IMR-90 (cell line): ENCODE measurements at regions not wholly inside any gene's neighbourhood (a gene's known extent, or its start where the extent isn't known, plus 50 kb on each side); places are given as distances from the start of the nearest gene placed in this dataset.

ENCODE experiments used
- ATAC-seq: fragments of 200-7000 bp; cut with Tn5 transposase; 2 replicates; pipeline ENCODE4 v1.9.1; 2020; ENCODE audit warnings: low read depth, mild to moderate bottlenecking, moderate library complexity
- BruUV-seq: library from RNA; stranded (reverse); fragments of 400-500 nt; replicated peaks from 2 replicates; lab custom pipeline; 2021; lab: Mats Ljungman, UMichigan
- CTCF ChIA-PET: fragments of 300-600 bp; formaldehyde crosslinking; extraction: SDS; loops from one replicate; lab custom pipeline; 2021; ENCODE audit warnings: antibody characterized with exemption; lab: Yijun Ruan, JAX
- POLR2A ChIA-PET: fragments of 300-600 bp; sonication (Branson Sonifier 250); formaldehyde crosslinking; loops from one replicate; lab custom pipeline; 2022; ENCODE audit warnings: antibody characterized with exemption; ENCODE audit not compliant: unreplicated experiment; lab: Charles Lee
- DNase-seq: peaks from one replicate; pipeline ENCODE4 v3.0.0; 2013
- H2AFZ ChIP-seq: replicated peaks from 2 replicates; pipeline ENCODE3; 2013; ENCODE audit warnings: low read length, mild to moderate bottlenecking; ENCODE audit not compliant: poor library complexity
- H2AK5ac ChIP-seq: 2 replicates; pipeline ENCODE4 v1.6.1; 2013; ENCODE audit warnings: low read depth, low read length, inconsistent platforms
- H2AK9ac ChIP-seq: replicated peaks from 2 replicates; pipeline ENCODE3; 2013; ENCODE audit warnings: mild to moderate bottlenecking, low read depth, low read length, moderate library complexity; ENCODE audit not compliant: poor library complexity
- H2BK120ac ChIP-seq: 2 replicates; pipeline ENCODE4 v1.6.1; 2013; ENCODE audit warnings: low read depth, low read length, inconsistent platforms
- H2BK15ac ChIP-seq: 3 replicates; pipeline ENCODE4 v1.6.1; 2013; ENCODE audit warnings: low read depth, low read length, inconsistent platforms
- H2BK20ac ChIP-seq: 2 replicates; pipeline ENCODE4 v1.6.1; 2013; ENCODE audit warnings: low read depth, mild to moderate bottlenecking, inconsistent platforms, low read length, moderate library complexity
- H2BK5ac ChIP-seq: 2 replicates; pipeline ENCODE4 v1.6.1; 2013; ENCODE audit warnings: mild to moderate bottlenecking, low read depth, low read length, inconsistent platforms; ENCODE audit not compliant: poor library complexity, severe bottlenecking
- H3K14ac ChIP-seq: replicated peaks from 2 replicates; pipeline ENCODE4 v1.6.1; 2013; ENCODE audit warnings: low read depth, low read length, inconsistent platforms
- H3K18ac ChIP-seq: 2 replicates; pipeline ENCODE4 v1.6.1; 2013; ENCODE audit warnings: low read depth, low read length, control low read depth
- H3K23ac ChIP-seq: 2 replicates; pipeline ENCODE4 v1.6.1; 2013; ENCODE audit warnings: low read depth, low read length, inconsistent platforms
- H3K27ac ChIP-seq: 2 replicates; pipeline ENCODE4 v1.5.1; 2013; ENCODE audit warnings: mild to moderate bottlenecking, control low read depth, low read length; ENCODE audit not compliant: insufficient read depth
- H3K27me3 ChIP-seq: 2 replicates; pipeline ENCODE4 v1.6.1; 2013; ENCODE audit warnings: low read length; ENCODE audit not compliant: control insufficient read depth, insufficient read depth
- H3K36me3 ChIP-seq: 2 replicates; pipeline ENCODE4 v1.6.1; 2013; ENCODE audit warnings: low read length, mixed read lengths; ENCODE audit not compliant: control insufficient read depth, insufficient read depth
- H3K4ac ChIP-seq: 2 replicates; pipeline ENCODE4 v1.6.1; 2013; ENCODE audit warnings: low read depth, low read length, inconsistent platforms
- H3K4me1 ChIP-seq: 2 replicates; pipeline ENCODE4 v1.6.1; 2013; ENCODE audit warnings: low read length, mixed read lengths; ENCODE audit not compliant: control insufficient read depth, insufficient read depth
- H3K4me2 ChIP-seq: 2 replicates; pipeline ENCODE4 v1.6.1; 2013; ENCODE audit warnings: low read depth, mild to moderate bottlenecking, control low read depth, low read length, moderate library complexity
- H3K4me3 ChIP-seq: 2 replicates; pipeline ENCODE4 v1.5.1; 2013; ENCODE audit warnings: low read depth, mild to moderate bottlenecking, control low read depth, low read length, moderate library complexity; ENCODE audit not compliant: insufficient read depth
- H3K56ac ChIP-seq: 2 replicates; pipeline ENCODE4 v1.6.1; 2013; ENCODE audit warnings: low read length, inconsistent platforms; ENCODE audit not compliant: insufficient read depth; ENCODE audit errors: extremely low read depth
- H3K79me1 ChIP-seq, 2 experiments: 2 replicates each; pipeline ENCODE4 v1.6.1; 2013; ENCODE audit warnings: low read length in 2 of 2, inconsistent platforms in 1 of 2, low read depth in 1 of 2
- H3K9ac ChIP-seq: 2 replicates; pipeline ENCODE4 v1.6.1; 2013; ENCODE audit warnings: low read depth, low read length, control low read depth
- H3K9me1 ChIP-seq: 2 replicates; pipeline ENCODE4 v1.6.1; 2013; ENCODE audit warnings: low read length, inconsistent platforms; ENCODE audit not compliant: insufficient read depth
- H3K9me3 ChIP-seq: 2 replicates; pipeline ENCODE4 v1.6.1; 2013; ENCODE audit warnings: low read length; ENCODE audit not compliant: control insufficient read depth, insufficient read depth
- H4K20me1 ChIP-seq: 2 replicates; pipeline ENCODE4 v1.6.1; 2013; ENCODE audit warnings: low read length, inconsistent platforms; ENCODE audit not compliant: insufficient read depth
- H4K5ac ChIP-seq: 2 replicates; pipeline ENCODE4 v1.6.1; 2013; ENCODE audit warnings: mild to moderate bottlenecking, low read depth, low read length, control low read depth
- H4K8ac ChIP-seq, 2 experiments: 2 replicates each; pipeline ENCODE4 v1.6.1; 2013; ENCODE audit warnings: low read depth in 2 of 2, low read length in 2 of 2, control low read depth in 1 of 2, inconsistent platforms in 1 of 2
- H4K91ac ChIP-seq: 2 replicates; pipeline ENCODE4 v1.6.1; 2013; ENCODE audit warnings: low read depth, low read length, inconsistent platforms; ENCODE audit not compliant: insufficient read depth
- CEBPB ChIP-seq: IDR thresholded peaks from 2 replicates; pipeline ENCODE4 v1.6.1; 2012; ENCODE audit warnings: low read depth, low read length, improper control_type of control experiment
- ELK1 ChIP-seq: fragments of 150-350 bp; IDR thresholded peaks from 2 replicates; pipeline ENCODE4 v1.6.1; 2016; ENCODE audit warnings: low read depth, mild to moderate bottlenecking, low read length, moderate library complexity, borderline replicate concordance
- FOS ChIP-seq: fragments of 150-350 bp; IDR thresholded peaks from 2 replicates; pipeline ENCODE4 v1.6.1; 2016; ENCODE audit warnings: low read depth, low read length
- MAFK ChIP-seq: IDR thresholded peaks from 2 replicates; pipeline ENCODE4 v1.6.1; 2012; ENCODE audit warnings: low read depth, low read length, improper control_type of control experiment
- MXI1 ChIP-seq: IDR thresholded peaks from 2 replicates; pipeline ENCODE4 v1.6.1; 2012; ENCODE audit warnings: low read depth, mild to moderate bottlenecking, low read length, moderate library complexity, borderline replicate concordance
- RAD21 ChIP-seq: IDR thresholded peaks from 2 replicates; pipeline ENCODE4 v1.6.1; 2012; ENCODE audit warnings: low read length, improper control_type of control experiment
- RFX5 ChIP-seq: IDR thresholded peaks from 2 replicates; pipeline ENCODE4 v1.8.0; 2012; ENCODE audit warnings: low read depth, mild to moderate bottlenecking, low read length, moderate library complexity
- SMC3 ChIP-seq: fragments of 150-350 bp; IDR thresholded peaks from 2 replicates; pipeline ENCODE4 v1.6.1; 2016; ENCODE audit warnings: low read depth, mild to moderate bottlenecking, antibody characterized with exemption, low read length, moderate library complexity
- WGBS, 2 experiments: methylation state at CpG; one replicate each; pipeline versions ENCODE4 v1.1.5 to v1.1.7; 2013; ENCODE audit warnings: missing lambda C conversion rate in 2 of 2; ENCODE audit not compliant: insufficient read length in 1 of 2; ENCODE audit errors: extremely low coverage in 2 of 2; 5-methylcytosine and 5-hydroxymethylcytosine counted together
- dilution Hi-C: fragments of 300-500 bp; cut with HindIII; formaldehyde crosslinking; loops from one replicate; pipeline ENCODE4 v1.14.3; 2018; ENCODE audit warnings: low sequenced_read_pairs; ENCODE audit not compliant: unreplicated experiment
- in situ Hi-C: fragments of 300-500 bp; cut with MboI; formaldehyde crosslinking; loops from 3 replicates; pipeline ENCODE4 v1.14.3; 2019; ENCODE audit warnings: low sequenced_read_pairs, inconsistent platforms, mixed read lengths
- intact Hi-C: fragments of 100-400 bp; cut with micrococcal nuclease; formaldehyde crosslinking; loops from 2 replicates; pipeline ENCODE4 v1.10.0; 2022

- Histone ChIP-seq H3K9me1 (no peaks in the 10 kb centered on the region), H2BK120ac (no peak overlapping the region), H3K56ac (no peak overlapping the region), H3K27ac (no peak overlapping the region), H3K23ac (no peak overlapping the region), H2AFZ (no peak overlapping the region), H3K9me3 (peaks cover 18% of the 10 kb centered on the region), H2AK5ac (no peak overlapping the region), H2BK20ac (no peak overlapping the region), H3K4me3 (no peak overlapping the region), H4K8ac (no peak overlapping the region), H3K79me1 (no peaks in the 10 kb centered on the region), H3K36me3 (no peaks in the 10 kb centered on the region), H4K91ac (no peak overlapping the region), H4K5ac (no peak overlapping the region), H3K14ac (no peak overlapping the region), H3K18ac (no peak overlapping the region), H3K4ac (no peak overlapping the region), H3K4me1 (no peaks in the 10 kb centered on the region), H4K20me1 (no peaks in the 10 kb centered on the region), H2AK9ac (no peak overlapping the region), H3K27me3 (no peaks in the 10 kb centered on the region), H2BK15ac (no peak overlapping the region), H3K9ac (no peak overlapping the region), H3K4me2 (no peak overlapping the region), H2BK5ac (no peak overlapping the region)
- ChIA-PET POLR2A (no interaction called here), CTCF (no interaction called here)
- ATAC-seq (no peak), DNase-seq (no peak)
- TF ChIP-seq FOS (no peak), MXI1 (no peak), ELK1 (no peak), RAD21 (no peak), RFX5 (no peak), SMC3 (no peak), MAFK (no peak), CEBPB (no peak)
- dilution Hi-C loops, result no loop called here
- in situ Hi-C loops, result no loop called here
- intact Hi-C loops, result no loop called here
- 0% methylated on average over 1 of the region's 1 CpG; no CpG with 5 or more reads in 1 of the 2 experiments for WGBS, 2 experiments
- BruUV-seq, result no TSS peak
Measured at GRCh38 chr10:121330563-121330962, 267.7 kb downstream of the FGFR2 start.
